ENCODE measurements at regions not wholly inside any gene's neighbourhood (a gene's known extent, or its start where the extent isn't known, plus 50 kb on each side); places are given as distances from the start of the nearest gene placed in this dataset.

DNA sequence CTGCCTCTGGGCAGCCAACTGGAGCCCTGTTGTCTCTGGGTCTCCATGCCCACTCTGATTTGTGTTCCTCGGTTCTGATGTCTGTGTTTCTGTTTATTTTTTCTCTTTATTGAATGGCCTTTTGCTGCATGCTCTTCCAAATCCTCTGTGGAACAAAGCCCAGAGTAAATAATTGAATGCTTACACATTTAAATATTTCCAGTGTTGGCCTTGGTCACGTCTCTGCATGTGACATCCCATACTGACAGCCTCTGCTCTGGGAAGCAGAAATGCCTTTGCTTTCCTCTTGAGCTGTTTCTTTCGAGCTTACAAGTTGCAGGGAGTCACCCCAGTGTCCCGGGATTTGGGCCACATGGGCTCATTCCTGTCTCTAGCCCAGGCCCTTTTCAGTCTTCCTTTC lies 267.9 kb downstream of the PTPRU start:
- TF ChIP-seq CTCF (IDR thresholded peaks at IDR 0.05; ENCODE audit: insufficient read depth, low read depth, low read length), result no peak
- TF ChIP-seq EZH2 (IDR thresholded peaks at IDR 0.05; ENCODE audit: insufficient read depth, low read length), result no peak
